Muscle layer of duodenum (tissue), 2 donors: ENCODE measurements at regions not wholly inside any gene's neighbourhood (a gene's known extent, or its start where the extent isn't known, plus 50 kb on each side); places are given as distances from the start of the nearest gene placed in this dataset.
"Not testable (repeated sequence)": the region's sequence is repeated elsewhere in the genome, so short reads cannot be mapped to it uniquely, and the experiment has no call there.

ENCODE experiments used
- H3K27ac ChIP-seq: one replicate; pipeline ENCODE4 v1.7.0; 2013; ENCODE audit warnings: mild to moderate bottlenecking, low read length
- H3K27me3 ChIP-seq: one replicate; pipeline ENCODE4 v1.7.0; 2013; ENCODE audit warnings: low read depth, mild to moderate bottlenecking, control low read depth, low read length
- H3K36me3 ChIP-seq, 2 donors: one replicate each; pipeline ENCODE4 v1.7.0; 2013; ENCODE audit warnings: low read length in 2 of 2, control low read depth in 1 of 2, mild to moderate bottlenecking in 1 of 2; ENCODE audit not compliant: insufficient read depth in 2 of 2, control insufficient read depth in 1 of 2
- H3K4me1 ChIP-seq, 2 donors: one replicate each; pipeline ENCODE4 v1.7.0; 2013; ENCODE audit warnings: low read length in 2 of 2, mild to moderate bottlenecking in 2 of 2, control low read depth in 1 of 2, moderate library complexity in 1 of 2; ENCODE audit not compliant: insufficient read depth in 2 of 2, control insufficient read depth in 1 of 2
- H3K4me3 ChIP-seq, 2 donors: one replicate each; pipeline ENCODE4 v1.7.0; 2013; ENCODE audit warnings: low read length in 2 of 2, low read depth in 1 of 2, mild to moderate bottlenecking in 1 of 2
- H3K9me3 ChIP-seq, 2 donors: one replicate each; pipeline ENCODE4 v1.7.0; 2013; ENCODE audit warnings: low read length in 2 of 2, control low read depth in 1 of 2, mild to moderate bottlenecking in 1 of 2; ENCODE audit not compliant: control insufficient read depth in 1 of 2
- donor health status: healthy.

GRCh38 chr2:225771701-225772100 lies 372.2 kb downstream of the NYAP2 start:
- H3K9me3 ChIP-seq = peaks cover 0 to 15% of the 10 kb centered on the region in 2 donors
- no peak overlapping the region for H3K4me3 ChIP-seq
- no peak overlapping the region for H3K27ac ChIP-seq
- H3K4me1 ChIP-seq = peaks cover 0 to 12% of the 10 kb centered on the region in 2 donors
- H3K36me3 ChIP-seq = no peaks in the 10 kb centered on the region
- H3K27me3 ChIP-seq = no peaks in the 10 kb centered on the region

GRCh38 chr2:225768741-225769140 lies 369.2 kb downstream of the NYAP2 start:
- H3K4me3 ChIP-seq = no peak overlapping the region
- H3K4me1 ChIP-seq = peaks cover 0 to 22% of the 10 kb centered on the region in 2 donors
- no peaks in the 10 kb centered on the region for H3K9me3 ChIP-seq
- H3K27me3 ChIP-seq = no peaks in the 10 kb centered on the region
- H3K36me3 ChIP-seq = no peaks in the 10 kb centered on the region
- H3K27ac ChIP-seq = no peak overlapping the region

- Histone ChIP-seq H3K36me3 (no peaks in the 10 kb centered on the region), H3K27ac (no peak overlapping the region), H3K27me3 (no peaks in the 10 kb centered on the region), H3K9me3 (no peaks in the 10 kb centered on the region), H3K4me3 (no peak overlapping the region), H3K4me1 (peaks cover 0 to 22% of the 10 kb centered on the region in 2 donors)
Measured at GRCh38 chr2:225766431-225766830, 366.9 kb downstream of the NYAP2 start.

GRCh38 chr2:225765820-225766219 lies 366.3 kb downstream of the NYAP2 start:
- H3K4me1 ChIP-seq = peaks cover 0 to 19% of the 10 kb centered on the region in 2 donors
- H3K27ac ChIP-seq = no peak overlapping the region
- no peaks in the 10 kb centered on the region for H3K36me3 ChIP-seq
- no peaks in the 10 kb centered on the region for H3K27me3 ChIP-seq
- H3K4me3 ChIP-seq = no peak overlapping the region
- H3K9me3 ChIP-seq = no peaks in the 10 kb centered on the region

GRCh38 chr2:225764346-225764745 lies 364.8 kb downstream of the NYAP2 start:
- Histone ChIP-seq H3K4me3 (no peak overlapping the region), H3K27me3 (no peaks in the 10 kb centered on the region), H3K27ac (no peak overlapping the region)

GRCh38 chr2:225763711-225764110 lies 364.2 kb downstream of the NYAP2 start:
- H3K27ac ChIP-seq = no peak overlapping the region
- H3K9me3 ChIP-seq = no peaks in the 10 kb centered on the region

More at GRCh38 chr2:225764346-225764745, 364.8 kb downstream of the NYAP2 start:
- H3K9me3 ChIP-seq = no peaks in the 10 kb centered on the region
- peaks cover 0 to 11% of the 10 kb centered on the region in 2 donors for H3K4me1 ChIP-seq
- no peaks in the 10 kb centered on the region for H3K36me3 ChIP-seq

GRCh38 chr2:225761396-225761795 lies 361.9 kb downstream of the NYAP2 start:
- Histone ChIP-seq H3K9me3 (no peaks in the 10 kb centered on the region), H3K36me3 (no peaks in the 10 kb centered on the region), H3K27ac (no peak overlapping the region), H3K4me3 (no peak overlapping the region), H3K4me1 (peaks cover 0 to 11% of the 10 kb centered on the region in 2 donors), H3K27me3 (no peaks in the 10 kb centered on the region)

More at GRCh38 chr2:225763711-225764110, 364.2 kb downstream of the NYAP2 start:
- no peaks in the 10 kb centered on the region for H3K27me3 ChIP-seq
- H3K4me3 ChIP-seq = no peak overlapping the region
- H3K36me3 ChIP-seq = no peaks in the 10 kb centered on the region
- peaks cover 0 to 11% of the 10 kb centered on the region in 2 donors for H3K4me1 ChIP-seq

GRCh38 chr2:225757248-225757647 lies 357.7 kb downstream of the NYAP2 start:
- Histone ChIP-seq H3K27me3 (no peaks in the 10 kb centered on the region), H3K27ac (no peak overlapping the region), H3K4me3 (no peak overlapping the region)

GRCh38 chr2:225756198-225756597 lies 356.7 kb downstream of the NYAP2 start:
- no peaks in the 10 kb centered on the region for H3K27me3 ChIP-seq
- H3K27ac ChIP-seq = no peak overlapping the region

More at GRCh38 chr2:225757248-225757647, 357.7 kb downstream of the NYAP2 start:
- H3K36me3 ChIP-seq = no peaks in the 10 kb centered on the region
- H3K4me1 ChIP-seq = no peaks in the 10 kb centered on the region
- H3K9me3 ChIP-seq = no peaks in the 10 kb centered on the region

GRCh38 chr2:225748609-225749008 lies 349.1 kb downstream of the NYAP2 start:
- Histone ChIP-seq H3K27me3 (no peaks in the 10 kb centered on the region), H3K9me3 (peaks cover 0 to 4% of the 10 kb centered on the region in 2 donors), H3K4me1 (no peaks in the 10 kb centered on the region), H3K36me3 (no peaks in the 10 kb centered on the region), H3K4me3 (no peak overlapping the region), H3K27ac (no peak overlapping the region)

More at GRCh38 chr2:225756198-225756597, 356.7 kb downstream of the NYAP2 start:
- H3K9me3 ChIP-seq = no peaks in the 10 kb centered on the region
- no peaks in the 10 kb centered on the region for H3K4me1 ChIP-seq
- no peak overlapping the region for H3K4me3 ChIP-seq
- no peaks in the 10 kb centered on the region for H3K36me3 ChIP-seq

GRCh38 chr2:225743996-225744395 lies 344.5 kb downstream of the NYAP2 start:
- not testable (repeated sequence) for H3K4me3 ChIP-seq, H3K27ac ChIP-seq, H3K27me3 ChIP-seq, H3K4me1 ChIP-seq, H3K36me3 ChIP-seq, H3K9me3 ChIP-seq

GRCh38 chr2:225742487-225742886 lies 343.0 kb downstream of the NYAP2 start:
- Histone ChIP-seq H3K27me3 (no peaks in the 10 kb centered on the region), H3K9me3 (no peaks in the 10 kb centered on the region), H3K4me1 (no peaks in the 10 kb centered on the region), H3K36me3 (no peaks in the 10 kb centered on the region), H3K4me3 (no peak overlapping the region), H3K27ac (no peak overlapping the region)
